HUES48 (cell line): ENCODE measurements at regions not wholly inside any gene's neighbourhood (a gene's known extent, or its start where the extent isn't known, plus 50 kb on each side); places are given as distances from the start of the nearest gene placed in this dataset.

Source experiments
- H3K27ac ChIP-seq: one replicate; pipeline ENCODE4 v1.7.0; 2013; ENCODE audit warnings: low read depth, low read length, inconsistent platforms
- H3K27me3 ChIP-seq: 2 replicates; pipeline ENCODE4 v1.6.1; 2013; ENCODE audit warnings: mild to moderate bottlenecking, low read length; ENCODE audit not compliant: control insufficient read depth, insufficient read depth
- H3K36me3 ChIP-seq: 2 replicates; pipeline ENCODE4 v1.6.1; 2013; ENCODE audit warnings: low read length; ENCODE audit not compliant: control insufficient read depth, insufficient read depth
- H3K4me1 ChIP-seq: 2 replicates; pipeline ENCODE4 v1.6.1; 2013; ENCODE audit warnings: mild to moderate bottlenecking, low read length; ENCODE audit not compliant: control insufficient read depth, insufficient read depth
- H3K4me3 ChIP-seq: 2 replicates; pipeline ENCODE4 v1.5.1; 2013; ENCODE audit warnings: mild to moderate bottlenecking, low read depth, low read length
- H3K9ac ChIP-seq: 2 replicates; pipeline ENCODE4 v1.6.1; 2013; ENCODE audit warnings: mild to moderate bottlenecking, low read depth, low read length, moderate library complexity
- H3K9me3 ChIP-seq: 2 replicates; pipeline ENCODE4 v1.6.1; 2013; ENCODE audit warnings: low read length; ENCODE audit not compliant: control insufficient read depth, insufficient read depth

- no peaks in the 10 kb centered on the region for H3K36me3 ChIP-seq
- no peak overlapping the region for H3K9ac ChIP-seq
- H3K9me3 ChIP-seq = no peaks in the 10 kb centered on the region
- no peaks in the 10 kb centered on the region for H3K27me3 ChIP-seq
- H3K4me3 ChIP-seq = no peak overlapping the region
- no peak overlapping the region for H3K27ac ChIP-seq
- no peaks in the 10 kb centered on the region for H3K4me1 ChIP-seq
Measured at GRCh38 chr6:140779991-140780596, 1352.6 kb upstream of the GJE1 start.

- Histone ChIP-seq H3K9me3 (no peaks in the 10 kb centered on the region), H3K27ac (no peak overlapping the region), H3K9ac (no peak overlapping the region), H3K36me3 (no peaks in the 10 kb centered on the region), H3K4me1 (no peaks in the 10 kb centered on the region), H3K4me3 (no peak overlapping the region), H3K27me3 (no peaks in the 10 kb centered on the region)
Measured at GRCh38 chr6:140779341-140779740, 1353.4 kb upstream of the GJE1 start.

DNA sequence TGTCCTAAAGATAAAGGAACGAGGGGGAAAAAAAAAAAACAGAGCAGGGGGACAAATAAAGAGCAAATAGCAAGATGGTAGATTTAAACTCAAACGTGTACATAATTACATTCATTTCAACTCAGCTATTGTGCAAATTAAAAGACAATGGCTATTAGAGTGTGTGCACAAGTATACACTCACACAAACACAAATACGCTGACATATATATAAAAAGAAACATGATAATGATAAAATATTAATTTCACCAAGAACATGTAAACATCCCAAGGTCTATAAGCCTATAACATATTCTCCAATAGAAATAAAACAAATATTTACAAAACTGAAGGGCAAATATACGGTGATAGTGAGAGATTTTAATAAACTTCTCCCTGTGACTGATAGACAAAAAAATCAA lies 1354.9 kb upstream of the GJE1 start:
- no peak overlapping the region for H3K4me3 ChIP-seq
- H3K9ac ChIP-seq = no peak overlapping the region
- no peaks in the 10 kb centered on the region for H3K9me3 ChIP-seq
- H3K27me3 ChIP-seq = no peaks in the 10 kb centered on the region
- no peak overlapping the region for H3K27ac ChIP-seq
- no peaks in the 10 kb centered on the region for H3K4me1 ChIP-seq
- no peaks in the 10 kb centered on the region for H3K36me3 ChIP-seq

DNA sequence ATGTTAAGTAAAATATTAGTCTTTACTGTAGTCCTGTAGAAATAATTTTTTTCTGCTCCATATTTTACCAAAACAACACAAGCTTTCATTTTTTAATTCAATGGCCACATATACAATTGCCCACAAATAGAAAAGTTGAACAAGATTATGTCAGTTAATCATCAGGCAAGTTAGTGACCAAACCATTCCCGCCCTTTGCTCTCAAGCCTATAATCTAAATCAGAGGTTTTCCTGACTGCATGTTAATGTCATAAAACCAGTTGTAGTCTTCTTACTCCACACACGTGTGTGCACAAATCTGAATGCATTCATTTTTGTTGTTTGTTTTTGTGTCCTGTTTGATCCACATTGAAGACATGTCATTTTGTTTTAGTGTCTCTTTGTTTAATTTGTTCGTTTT lies 1357.7 kb upstream of the GJE1 start:
- H3K27ac ChIP-seq = no peak overlapping the region
- H3K27me3 ChIP-seq = no peaks in the 10 kb centered on the region
- no peaks in the 10 kb centered on the region for H3K4me1 ChIP-seq
- H3K36me3 ChIP-seq = no peaks in the 10 kb centered on the region
- H3K9me3 ChIP-seq = peaks cover 8% of the 10 kb centered on the region; the same call in 1 of the 2 replicates
- H3K4me3 ChIP-seq = no peak overlapping the region
- no peak overlapping the region for H3K9ac ChIP-seq

DNA sequence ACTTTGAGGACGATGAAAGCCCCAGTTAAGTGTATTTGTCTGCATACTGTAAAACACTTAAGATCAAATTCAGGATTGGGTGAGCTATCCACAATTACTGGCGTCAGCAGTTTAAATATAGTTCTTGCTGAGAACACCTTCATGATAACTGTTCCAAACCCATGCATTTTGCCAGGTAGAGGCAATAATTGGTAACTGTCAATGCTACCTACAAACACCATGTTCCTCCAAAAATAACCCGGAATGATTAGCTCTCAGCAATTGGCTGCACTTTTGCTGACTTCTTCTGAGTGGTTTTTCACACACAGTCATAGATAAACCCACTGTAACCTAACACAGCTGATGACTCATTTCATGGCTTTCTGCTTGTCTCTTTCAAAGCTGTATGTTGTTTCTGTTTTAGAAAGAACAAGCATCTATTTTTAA lies 1358.6 kb upstream of the GJE1 start:
- no peak overlapping the region for H3K9ac ChIP-seq
- no peak overlapping the region for H3K4me3 ChIP-seq
- H3K4me1 ChIP-seq = no peaks in the 10 kb centered on the region
- H3K36me3 ChIP-seq = no peaks in the 10 kb centered on the region
- H3K27me3 ChIP-seq = no peaks in the 10 kb centered on the region
- H3K27ac ChIP-seq = no peak overlapping the region
- peaks cover 16% of the 10 kb centered on the region for H3K9me3 ChIP-seq

- H3K27ac ChIP-seq = no peak overlapping the region
- no peaks in the 10 kb centered on the region for H3K27me3 ChIP-seq
- no peaks in the 10 kb centered on the region for H3K4me1 ChIP-seq
- H3K36me3 ChIP-seq = no peaks in the 10 kb centered on the region
- no peak overlapping the region for H3K4me3 ChIP-seq
- H3K9ac ChIP-seq = no peak overlapping the region
- H3K9me3 ChIP-seq = peaks cover 24% of the 10 kb centered on the region
Measured at GRCh38 chr6:140773276-140773675, 1359.4 kb upstream of the GJE1 start.

DNA sequence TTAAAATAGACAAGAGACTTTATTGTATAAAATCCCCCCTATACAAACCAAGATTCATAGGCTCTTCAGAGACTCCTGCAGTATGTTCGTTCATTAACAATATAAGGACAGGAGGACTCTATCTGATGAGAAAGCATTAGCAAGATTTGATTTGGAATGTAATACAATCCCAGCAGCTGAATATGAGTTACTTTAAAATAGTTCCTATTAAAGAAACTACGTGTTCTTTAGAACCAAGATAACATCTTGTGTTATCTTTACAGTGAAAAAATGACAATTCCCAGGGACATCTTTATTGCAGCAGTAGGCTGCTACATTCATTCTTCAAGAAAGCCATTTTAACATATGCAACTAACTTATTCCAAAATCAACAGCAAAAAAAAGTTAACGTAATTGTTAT lies 1360.1 kb upstream of the GJE1 start:
- Histone ChIP-seq H3K27me3 (no peaks in the 10 kb centered on the region), H3K9me3 (peaks cover 31% of the 10 kb centered on the region), H3K27ac (no peak overlapping the region)

GRCh38 chr6:140768133-140768532 lies 1364.6 kb upstream of the GJE1 start:
- Histone ChIP-seq H3K27me3 (no peaks in the 10 kb centered on the region), H3K9ac (no peak overlapping the region), H3K27ac (no peak overlapping the region), H3K4me3 (no peak overlapping the region), H3K9me3 (peaks cover 37% of the 10 kb centered on the region), H3K4me1 (no peaks in the 10 kb centered on the region), H3K36me3 (no peaks in the 10 kb centered on the region)

More for the DNA sequence above, 1360.1 kb upstream of the GJE1 start:
- H3K4me3 ChIP-seq = no peak overlapping the region
- no peaks in the 10 kb centered on the region for H3K4me1 ChIP-seq
- H3K36me3 ChIP-seq = no peaks in the 10 kb centered on the region
- H3K9ac ChIP-seq = no peak overlapping the region

DNA sequence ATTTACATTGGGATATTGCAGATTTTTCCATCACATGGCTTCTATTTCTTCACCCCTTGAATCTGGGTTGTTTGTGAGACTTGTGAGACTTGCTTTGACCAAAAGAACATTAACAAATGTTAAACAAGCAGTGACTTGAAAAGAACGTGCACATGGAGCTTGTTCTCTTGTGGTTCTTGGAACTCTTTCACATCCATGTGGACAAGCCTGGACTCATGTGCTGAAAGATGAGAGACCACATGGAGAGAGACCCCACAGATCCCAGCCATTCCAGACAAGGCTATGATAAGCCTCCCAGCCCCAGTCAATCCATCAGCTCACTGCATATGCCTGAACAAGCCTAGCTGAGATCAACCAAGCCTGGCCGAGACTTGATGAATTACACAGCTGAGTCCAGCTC lies 1365.7 kb upstream of the GJE1 start:
- Histone ChIP-seq H3K27me3 (no peaks in the 10 kb centered on the region), H3K27ac (no peak overlapping the region), H3K36me3 (no peaks in the 10 kb centered on the region), H3K4me3 (no peak overlapping the region), H3K9ac (no peak overlapping the region), H3K9me3 (peaks cover 36% of the 10 kb centered on the region), H3K4me1 (no peaks in the 10 kb centered on the region)

GRCh38 chr6:140758169-140758877 lies 1374.4 kb upstream of the GJE1 start:
- no peak overlapping the region for H3K27ac ChIP-seq

DNA sequence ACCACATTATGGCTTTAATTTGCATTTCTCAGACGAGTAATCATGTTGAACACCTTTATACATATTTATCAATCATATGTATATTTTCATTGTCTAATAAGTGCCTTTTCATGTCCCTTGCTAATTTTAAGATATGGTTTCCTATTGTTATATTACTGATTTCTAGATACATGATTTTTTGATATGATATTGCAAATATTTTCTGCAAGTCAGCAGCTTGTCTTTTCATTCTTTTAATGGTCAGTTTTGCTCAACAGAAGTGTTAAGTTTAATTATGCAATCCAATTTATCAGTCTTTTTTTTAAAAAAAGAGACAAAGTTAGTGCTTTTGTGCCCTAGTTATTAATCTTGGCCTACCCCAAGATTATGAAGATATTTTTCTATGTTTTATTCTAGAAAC lies 1377.8 kb upstream of the CITED2 start:
- Histone ChIP-seq H3K9me3 (peaks cover 14% of the 10 kb centered on the region), H3K27ac (no peak overlapping the region), H3K4me3 (no peak overlapping the region), H3K9ac (no peak overlapping the region), H3K4me1 (no peaks in the 10 kb centered on the region), H3K36me3 (no peaks in the 10 kb centered on the region), H3K27me3 (no peaks in the 10 kb centered on the region)

More at GRCh38 chr6:140758169-140758877, 1374.4 kb upstream of the GJE1 start:
- H3K9ac ChIP-seq = no peak overlapping the region
- no peaks in the 10 kb centered on the region for H3K36me3 ChIP-seq
- no peak overlapping the region for H3K4me3 ChIP-seq
- H3K27me3 ChIP-seq = no peaks in the 10 kb centered on the region
- H3K4me1 ChIP-seq = 0 out of 2 replicates have a peak, but pooled peaks cover 6% of the 10 kb centered on the region
- H3K9me3 ChIP-seq = no peaks in the 10 kb centered on the region
